GM21528 (cell line): ENCODE measurements at regions not wholly inside any gene's neighbourhood (a gene's known extent, or its start where the extent isn't known, plus 50 kb on each side); places are given as distances from the start of the nearest gene placed in this dataset.

Experiments used
- ATAC-seq: cut with Tn5 transposase; IDR thresholded peaks from one replicate; pipeline ENCODE4 v1.9.1; 2021; ENCODE audit warnings: mild to moderate bottlenecking, moderate library complexity; ENCODE audit not compliant: unreplicated experiment, low FRiP score

DNA sequence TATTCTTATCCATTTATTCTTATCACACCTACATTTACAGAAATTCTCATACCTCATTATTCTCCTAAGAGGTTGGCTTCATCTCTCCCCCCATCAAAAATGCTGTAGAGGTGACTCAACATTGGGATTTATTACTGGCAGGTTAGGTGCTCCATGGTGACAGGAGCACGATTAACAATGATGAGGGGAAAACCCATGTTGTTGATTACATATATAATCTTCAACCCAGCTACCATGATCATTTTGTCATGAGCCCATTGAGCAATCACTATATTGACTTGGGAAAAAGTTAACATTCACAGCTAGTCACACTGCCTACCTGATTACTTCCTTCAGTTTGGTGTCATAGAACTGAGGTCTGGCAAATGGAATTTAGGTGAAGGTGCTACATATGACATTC, 712.1 kb upstream of the CHRM3 start:
- ATAC-seq, result no peak

DNA sequence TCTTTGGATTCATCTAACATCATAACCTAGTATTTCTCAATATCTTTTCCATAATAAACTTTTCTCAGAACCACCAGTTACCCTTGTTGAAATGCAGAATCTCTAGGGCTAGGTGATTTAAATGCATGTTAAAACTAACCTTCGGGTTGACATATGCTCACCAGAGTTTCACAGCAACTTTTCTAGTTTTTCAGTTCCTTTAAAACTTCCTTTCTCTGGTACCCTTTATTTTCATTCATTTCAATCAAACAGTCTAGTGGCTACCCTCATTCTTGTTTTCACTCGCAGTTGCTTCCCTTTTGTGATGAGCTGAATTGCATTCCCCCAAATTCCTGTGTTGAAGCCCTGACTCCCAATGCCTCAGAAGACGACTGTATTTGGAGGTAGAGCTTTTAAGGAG, 712.8 kb upstream of the CHRM3 start:
- ATAC-seq, result no peak

DNA sequence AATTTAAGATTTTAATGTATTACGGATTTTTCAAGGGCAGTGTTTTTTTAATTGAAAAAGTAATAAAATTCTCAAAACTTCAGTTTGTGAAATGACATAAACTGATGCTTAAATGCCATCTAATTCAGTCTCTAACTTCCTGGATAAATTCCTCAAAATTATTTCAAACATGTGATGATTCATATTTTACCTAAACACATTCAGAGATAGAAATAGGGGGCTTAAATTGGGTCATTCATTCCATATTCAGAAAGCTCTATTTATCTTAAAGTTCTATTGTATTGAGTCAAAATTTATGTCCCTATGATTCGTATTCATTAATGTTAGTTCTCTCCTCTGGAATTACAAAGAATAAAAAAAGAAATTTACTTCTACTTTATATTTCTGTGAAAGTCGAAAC, 713.6 kb upstream of the CHRM3 start:
- no peak for ATAC-seq

DNA sequence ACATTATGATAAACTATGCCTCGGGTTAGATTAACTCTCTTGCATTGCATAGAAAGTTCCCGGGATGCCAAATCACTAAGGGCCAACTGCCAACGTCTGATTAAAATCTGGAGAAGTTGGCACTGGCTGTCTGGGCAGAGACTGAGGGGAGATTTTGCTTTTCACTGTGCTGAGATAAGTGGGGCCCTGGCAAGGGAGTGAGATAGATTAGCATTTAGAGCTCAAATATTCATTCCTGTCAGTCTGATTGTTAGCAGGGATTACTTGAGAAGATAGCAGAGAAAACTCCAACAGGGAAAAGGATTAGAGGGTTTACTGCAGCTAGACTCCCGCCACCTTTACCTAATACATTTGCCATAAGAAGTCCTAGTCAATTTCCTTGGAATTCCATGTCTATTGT, 714.1 kb upstream of the CHRM3 start:
- ATAC-seq, result no peak

DNA sequence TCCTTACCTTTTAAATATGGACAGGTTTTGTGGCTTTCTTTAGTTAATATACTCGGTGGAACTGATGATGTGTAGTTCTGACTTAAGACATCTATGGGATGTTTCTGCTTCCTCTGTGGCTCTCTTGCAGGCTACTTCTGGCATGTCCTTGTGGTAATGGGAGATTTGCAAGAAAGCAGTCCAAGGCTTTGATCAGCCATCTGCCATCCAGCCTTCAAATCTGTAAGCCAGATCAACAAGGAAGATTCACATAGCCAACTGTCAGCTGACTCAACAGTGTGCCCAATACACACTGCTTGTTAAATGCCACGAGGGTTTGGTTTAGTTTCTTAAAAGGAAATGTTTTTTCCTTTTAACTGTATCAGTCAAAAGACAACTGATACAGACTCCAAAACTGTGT, 722.2 kb upstream of the CHRM3 start:
- ATAC-seq, result no peak

DNA sequence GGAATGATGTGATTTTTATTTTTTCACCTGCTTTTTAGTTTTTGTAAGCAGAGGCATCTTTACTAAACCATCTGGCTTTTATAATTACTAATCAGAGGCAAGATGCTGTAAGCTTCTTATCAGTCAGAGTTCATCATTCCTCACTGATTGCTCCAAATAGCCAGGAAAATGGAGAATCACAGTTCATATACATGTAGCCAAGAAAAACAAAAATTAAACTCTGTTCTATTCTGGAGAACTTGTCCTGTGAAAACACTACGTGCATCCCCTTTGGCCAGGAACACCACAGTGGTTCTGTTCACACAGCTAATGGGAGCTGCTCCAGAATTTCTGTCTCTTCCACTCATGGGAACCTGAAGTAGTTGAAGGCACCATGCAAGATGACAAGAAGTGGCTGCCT, 725.5 kb upstream of the CHRM3 start:
- ATAC-seq, result no peak

DNA sequence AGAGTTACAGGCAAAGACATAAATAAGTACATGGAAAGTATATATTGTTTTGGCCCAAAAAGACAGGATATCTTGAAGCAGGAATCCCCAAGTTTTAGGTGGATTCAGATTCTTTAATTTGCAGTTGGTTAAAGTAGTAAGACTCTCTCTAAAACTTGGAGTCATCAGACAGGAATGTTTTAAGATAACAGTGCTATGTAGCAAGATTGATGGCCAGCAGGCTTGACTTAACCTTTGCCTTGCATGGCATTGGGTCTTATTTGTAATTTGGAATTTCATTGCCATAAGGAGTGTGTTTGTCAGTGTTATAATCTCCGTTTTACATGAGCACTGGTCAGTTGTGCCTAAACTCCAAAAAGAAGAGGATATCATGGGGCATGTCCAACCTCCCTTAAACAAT, 727.6 kb upstream of the CHRM3 start:
- ATAC-seq, result no peak

DNA sequence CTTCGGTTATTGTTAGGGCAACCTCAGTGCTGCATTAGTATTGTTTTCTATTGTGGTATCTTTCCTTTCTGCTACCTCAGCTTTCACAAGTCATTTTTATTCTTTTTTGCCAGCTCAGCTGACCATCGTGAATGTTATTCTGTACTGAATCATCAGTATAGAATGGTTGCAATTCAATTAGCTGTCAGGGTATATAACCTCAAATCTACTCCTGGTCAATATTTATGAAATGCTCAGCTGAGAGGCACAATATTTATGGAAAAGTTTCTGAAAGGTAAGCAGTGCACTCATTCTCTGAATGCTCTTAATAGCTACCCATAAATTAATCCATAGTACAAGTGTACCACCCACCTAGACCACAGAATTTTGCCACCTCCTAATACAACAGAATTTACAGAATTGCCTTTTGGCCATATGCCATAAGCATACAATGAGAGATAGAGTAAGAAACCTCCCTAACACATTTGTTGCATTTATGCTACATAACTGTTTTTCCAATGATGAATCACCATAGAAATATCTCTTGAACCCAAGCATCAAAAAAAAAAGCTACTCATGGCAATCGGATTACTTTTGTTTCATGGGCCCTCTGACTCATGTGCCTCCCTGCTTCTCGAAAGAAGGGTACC, 732.6 kb upstream of the CHRM3 start:
- ATAC-seq, result no peak

DNA sequence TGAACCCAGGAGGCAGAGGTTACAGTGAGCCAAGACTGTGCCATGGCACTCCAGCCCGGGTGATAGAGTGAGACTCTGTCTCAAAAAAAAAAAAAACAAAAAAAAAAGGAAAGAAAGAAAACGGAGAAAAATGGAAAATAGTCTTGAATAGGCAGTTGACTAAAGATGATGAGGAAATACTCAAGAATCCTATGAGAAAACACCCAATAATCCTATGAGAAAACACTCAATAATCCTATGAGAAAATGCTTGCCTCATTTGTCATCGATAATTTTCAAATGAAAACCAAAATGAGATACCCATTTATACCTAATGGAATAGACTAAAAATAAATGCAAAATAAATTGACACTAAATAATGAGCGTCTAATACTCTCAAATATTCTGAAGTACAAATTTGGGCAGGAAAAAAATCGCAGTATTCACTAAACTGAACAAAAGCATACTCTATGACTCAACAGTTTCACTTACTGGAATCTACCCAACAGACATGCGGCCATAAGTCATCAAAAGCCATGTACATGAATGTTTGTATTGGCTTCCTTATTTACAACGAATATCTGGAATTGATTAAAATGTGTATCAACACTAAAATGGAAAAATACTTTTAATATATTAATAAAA, 733.9 kb upstream of the CHRM3 start:
- no peak for ATAC-seq

DNA sequence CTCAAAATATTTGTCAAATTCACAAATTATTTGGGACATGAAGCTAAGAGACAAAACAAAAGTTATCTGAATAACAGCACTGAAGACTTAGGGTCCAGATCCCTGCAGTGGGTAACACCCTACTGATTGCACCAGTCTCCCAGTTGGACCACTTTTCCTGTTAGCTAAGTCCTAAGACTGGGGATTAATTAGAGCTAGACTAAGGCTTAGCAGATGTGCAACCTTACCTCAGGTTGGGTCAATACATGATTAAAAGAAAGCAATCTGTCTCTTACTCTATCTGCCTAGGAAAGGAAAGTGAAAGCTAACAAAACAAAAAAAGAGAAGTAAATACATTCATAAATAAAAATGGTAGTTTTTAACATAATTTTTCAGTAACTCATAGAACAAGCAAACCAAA, 737.2 kb upstream of the CHRM3 start:
- no peak for ATAC-seq

DNA sequence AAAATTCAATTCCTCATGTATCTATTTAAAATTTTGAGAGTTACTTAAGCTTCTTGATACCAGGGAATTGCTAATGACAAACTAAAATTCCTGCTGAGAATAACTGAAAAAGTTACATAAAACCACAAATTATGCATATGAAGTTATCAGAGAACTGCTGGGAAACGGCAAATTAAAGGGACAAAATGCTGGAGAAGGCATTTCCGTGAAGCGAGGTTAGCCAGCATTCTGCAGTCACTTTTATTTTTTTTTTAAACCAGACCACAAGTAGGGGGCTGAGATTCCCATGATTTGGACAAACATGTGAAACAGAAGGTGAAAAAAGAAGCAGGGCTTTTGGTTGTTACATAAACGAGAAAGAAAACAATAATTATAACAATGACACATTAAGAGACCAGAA, 737.6 kb upstream of the CHRM3 start:
- ATAC-seq, result no peak

DNA sequence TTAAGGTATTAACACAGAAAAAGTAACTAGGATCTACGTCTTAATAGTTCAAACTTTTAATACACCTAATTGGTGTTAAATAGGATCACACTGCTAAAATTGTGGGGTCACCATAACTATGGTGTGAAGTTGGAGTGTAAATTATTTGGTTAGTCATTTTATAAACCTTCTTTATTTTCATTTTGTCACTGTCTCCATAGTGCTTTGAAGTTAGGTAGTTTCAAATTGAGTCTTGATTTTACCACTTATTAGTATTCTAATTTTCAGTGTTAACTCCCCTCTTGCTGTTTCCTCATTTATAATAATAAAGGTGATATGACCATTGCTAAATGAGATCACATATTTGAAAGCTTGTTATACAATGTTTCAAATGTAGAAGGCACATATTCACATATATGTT, 738.1 kb upstream of the CHRM3 start:
- no peak for ATAC-seq

DNA sequence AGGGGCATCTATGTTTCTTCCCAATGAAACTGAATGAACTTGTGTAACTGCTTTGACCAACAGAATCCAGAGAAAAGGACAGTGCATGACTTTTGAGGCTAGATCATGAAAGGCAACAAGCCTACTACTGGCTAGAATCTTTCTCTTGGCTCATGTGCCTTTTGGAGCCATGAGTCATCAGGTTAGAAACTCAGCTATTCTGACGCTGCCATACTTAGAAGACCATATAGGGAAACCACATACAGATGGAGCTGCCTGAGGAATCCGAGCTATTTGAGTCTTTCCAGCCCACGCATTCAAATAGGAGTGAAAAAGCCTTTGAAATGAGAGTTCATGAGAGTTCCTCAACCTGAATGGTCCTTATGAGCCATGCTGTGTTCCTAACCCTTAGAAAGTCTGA, 738.5 kb upstream of the CHRM3 start:
- no peak for ATAC-seq

DNA sequence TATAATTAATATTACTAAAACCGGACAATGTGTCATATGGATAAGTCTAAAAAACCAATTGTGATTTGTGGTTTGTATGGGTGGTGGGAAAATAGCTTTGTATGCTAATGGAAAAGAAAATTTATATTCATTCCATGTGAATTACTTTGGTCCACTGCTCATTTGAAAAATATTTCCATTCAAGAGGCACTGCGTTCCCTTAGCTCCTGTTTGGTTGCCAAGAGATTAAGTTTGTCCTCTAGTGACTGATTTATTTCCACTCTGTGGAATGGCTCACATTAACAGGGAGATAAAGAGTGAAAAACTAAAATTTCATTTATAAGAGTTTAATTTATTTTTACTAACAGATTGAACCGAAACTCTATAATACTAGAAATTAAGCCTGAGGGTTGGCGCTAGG, 744.1 kb upstream of the CHRM3 start:
- no peak for ATAC-seq

DNA sequence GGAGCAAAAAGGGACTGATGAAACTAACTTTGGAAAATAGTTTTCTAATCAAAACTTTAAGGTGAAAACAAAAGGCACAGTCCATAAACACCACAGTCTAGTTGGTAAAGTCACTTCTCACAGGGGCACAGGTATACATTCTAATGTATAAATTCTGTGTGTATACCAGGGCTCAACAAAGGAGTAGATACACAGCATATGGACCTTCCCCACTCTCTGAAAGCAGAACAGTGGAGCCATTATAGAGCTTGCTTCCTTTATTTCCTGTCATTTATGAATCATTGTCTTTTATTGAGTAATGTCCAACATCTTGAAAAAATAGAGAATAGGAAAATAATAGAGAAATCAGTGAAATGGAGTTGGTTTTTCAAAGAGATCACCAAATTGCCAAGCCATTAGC, 746.5 kb upstream of the CHRM3 start:
- no peak for ATAC-seq

DNA sequence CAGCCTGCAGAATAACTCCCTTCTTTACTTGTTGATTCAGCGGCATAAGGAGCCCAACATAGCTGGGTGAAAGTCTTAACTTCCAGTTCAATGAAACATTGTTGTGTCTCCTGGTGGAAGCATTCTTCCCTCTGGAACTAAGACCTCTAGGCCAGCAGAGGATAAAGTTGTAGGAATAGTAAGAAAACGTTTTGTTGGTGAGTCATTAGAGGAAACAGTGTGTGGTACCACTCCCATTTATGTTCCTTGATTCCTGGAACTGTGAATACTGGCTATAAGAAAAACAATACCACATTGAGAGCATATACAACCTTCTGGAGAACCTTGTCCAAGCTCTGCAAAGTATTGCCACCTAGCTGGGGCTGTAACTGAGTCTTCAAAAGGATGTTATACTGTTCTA, 737.4 kb upstream of the ZP4 start:
- ATAC-seq, result no peak

DNA sequence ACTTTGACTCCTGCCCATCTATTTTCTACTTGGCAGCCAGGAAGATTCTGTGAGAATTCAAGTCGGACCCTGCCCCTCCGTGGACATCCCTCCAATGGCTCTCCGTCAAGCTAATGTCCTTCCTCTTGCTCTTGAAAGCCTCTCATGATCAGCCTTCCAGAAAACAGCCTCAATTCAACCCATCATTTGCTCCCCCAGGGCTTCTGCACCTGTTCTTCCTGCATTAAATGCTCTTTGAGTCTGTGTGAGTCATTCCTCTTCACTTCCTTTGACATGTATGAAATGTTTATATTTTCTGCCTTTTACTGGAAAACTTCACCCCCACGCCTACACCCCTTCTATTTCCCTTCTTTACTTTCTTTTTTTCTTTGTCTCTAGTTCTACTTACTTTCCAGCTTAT, 734.1 kb upstream of the ZP4 start:
- ATAC-seq, result no peak

DNA sequence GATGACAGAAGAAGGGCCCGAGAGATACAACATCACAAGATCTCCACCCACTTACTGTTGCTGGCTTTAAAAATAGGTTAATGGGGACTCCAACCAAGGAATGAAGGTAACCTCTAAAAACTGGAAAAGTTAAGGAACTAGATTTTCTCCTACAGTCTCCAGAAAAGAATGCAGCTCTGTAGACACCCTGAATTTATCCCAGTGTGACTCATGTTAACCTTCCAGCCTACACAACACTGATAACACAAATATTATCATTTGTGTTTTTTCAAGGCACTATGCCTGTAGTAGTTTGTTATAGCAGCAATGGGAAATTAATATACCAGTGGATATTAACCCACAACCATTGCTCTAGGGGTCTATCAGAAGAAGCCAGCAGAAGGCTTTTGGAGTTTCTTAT, 730.7 kb upstream of the ZP4 start:
- no peak for ATAC-seq

DNA sequence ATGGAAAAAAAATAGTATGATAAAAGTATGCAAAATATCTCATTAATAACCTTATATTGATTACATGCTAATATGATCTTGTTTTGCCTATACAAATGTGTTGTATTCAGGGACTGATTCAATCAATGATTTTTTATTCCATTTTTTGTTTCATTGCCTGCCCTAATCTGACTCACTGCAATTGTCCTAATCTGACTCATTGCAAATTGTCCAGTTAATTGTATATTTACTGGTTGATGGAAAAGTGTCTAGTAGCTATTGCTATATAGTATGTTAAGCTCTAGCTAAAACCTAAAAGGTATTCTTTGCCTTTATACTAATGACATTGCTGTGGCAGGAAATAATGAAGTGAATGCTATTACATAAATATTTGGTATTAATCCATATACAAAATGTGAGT, 728.9 kb upstream of the ZP4 start:
- no peak for ATAC-seq

DNA sequence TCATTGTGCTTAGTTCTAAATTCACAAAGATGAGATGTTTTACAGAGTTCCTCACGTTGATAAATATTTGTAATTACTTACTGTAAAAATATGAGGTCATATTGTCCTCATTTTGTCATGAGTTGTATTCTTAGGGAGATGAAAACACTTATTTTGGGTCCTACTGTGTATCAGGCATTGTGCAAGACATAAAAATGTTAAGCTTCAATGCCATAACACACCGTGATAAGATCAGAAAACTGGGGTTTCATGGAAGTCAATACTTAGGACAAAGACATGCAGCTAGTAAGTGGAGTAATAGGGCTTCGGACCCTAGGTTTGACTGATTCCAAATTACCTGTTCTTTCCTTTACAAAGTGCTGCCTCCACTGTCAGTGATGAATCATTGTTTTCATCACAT, 720.7 kb upstream of the ZP4 start:
- no peak for ATAC-seq

DNA sequence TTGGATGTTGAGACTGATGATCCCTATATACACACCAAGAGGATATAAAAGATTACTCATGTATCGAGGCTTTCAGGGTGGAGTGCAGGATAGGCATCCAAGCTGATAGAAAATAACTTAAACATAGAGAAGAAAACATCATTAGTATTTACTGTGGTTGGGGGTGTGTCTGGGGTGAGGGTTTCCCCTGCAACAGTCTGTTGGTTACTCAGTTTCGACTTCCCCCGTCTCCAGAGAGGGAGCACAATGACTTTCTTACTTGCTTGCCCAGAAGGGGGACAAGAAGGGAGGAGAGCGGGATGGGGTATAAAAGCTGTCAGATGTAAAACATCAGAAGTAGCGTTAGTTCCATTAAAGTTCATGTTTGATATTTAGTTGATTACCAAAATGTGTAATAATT, 717.4 kb upstream of the ZP4 start:
- ATAC-seq, result no peak

DNA sequence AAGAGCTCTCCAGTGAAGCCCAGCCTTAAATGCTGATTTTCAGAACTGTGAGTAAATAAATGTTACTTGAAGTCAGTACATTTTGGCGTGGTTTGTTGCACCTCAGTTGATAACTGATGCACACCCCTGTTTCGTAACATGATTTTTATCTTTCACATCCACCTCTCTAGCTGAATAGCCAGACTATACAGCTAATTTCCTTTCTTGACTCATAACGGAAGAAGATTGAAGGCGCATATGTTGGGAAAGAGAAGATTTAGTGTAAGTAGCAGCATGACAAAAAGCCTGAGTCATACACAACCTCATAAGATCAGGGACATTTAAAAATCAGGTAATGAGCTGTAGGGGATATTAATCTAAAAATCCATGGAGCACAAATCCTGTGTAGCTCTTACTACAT, 716.2 kb upstream of the ZP4 start:
- no peak for ATAC-seq

DNA sequence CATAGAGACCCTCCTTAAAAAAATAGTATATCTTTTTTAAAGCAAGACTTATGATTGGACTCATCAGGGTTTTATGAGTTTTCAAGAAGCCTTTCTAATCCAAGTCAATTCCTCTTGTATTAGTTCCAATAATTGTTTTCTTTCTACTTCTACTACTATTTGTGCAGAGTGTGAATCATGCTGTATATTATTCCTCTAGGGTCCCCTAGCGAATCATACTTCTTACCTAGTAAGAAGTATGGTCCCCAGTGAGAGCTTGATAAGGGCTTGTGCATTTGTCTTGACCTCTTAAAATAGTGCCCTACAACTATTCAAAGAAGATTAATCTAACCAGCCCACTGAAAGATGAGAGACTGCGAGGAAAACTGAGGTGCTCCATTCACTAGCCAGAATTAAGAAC, 715.7 kb upstream of the ZP4 start:
- no peak for ATAC-seq
